Endodermal cell (in vitro differentiated cells): ENCODE measurements at regions not wholly inside any gene's neighbourhood (a gene's known extent, or its start where the extent isn't known, plus 50 kb on each side); places are given as distances from the start of the nearest gene placed in this dataset.
"Not testable (repeated sequence)": the region's sequence is repeated elsewhere in the genome, so short reads cannot be mapped to it uniquely, and the experiment has no call there.

ENCODE experiments used
- DNase-seq: peaks from one replicate; pipeline ENCODE4 v3.0.0-alpha.2; 2017
- H3K27ac ChIP-seq: 2 replicates; pipeline ENCODE4 v1.5.1; 2013; ENCODE audit warnings: mild to moderate bottlenecking, low read depth, low read length, moderate library complexity
- H3K27me3 ChIP-seq: 2 replicates; pipeline ENCODE4 v1.6.1; 2013; ENCODE audit warnings: mild to moderate bottlenecking, low read length, moderate library complexity; ENCODE audit not compliant: insufficient read depth, control insufficient read depth, poor library complexity, severe bottlenecking
- H3K36me3 ChIP-seq: 2 replicates; pipeline ENCODE4 v1.7.0; 2013; ENCODE audit warnings: mild to moderate bottlenecking, low read length, moderate library complexity; ENCODE audit not compliant: control insufficient read depth, insufficient read depth
- H3K4me1 ChIP-seq: one replicate; pipeline ENCODE4 v1.7.0; 2013; ENCODE audit warnings: low read length; ENCODE audit not compliant: control insufficient read depth, insufficient read depth
- H3K4me3 ChIP-seq: 2 replicates; pipeline ENCODE4 v1.5.1; 2013; ENCODE audit warnings: mild to moderate bottlenecking, low read length, moderate library complexity
- H3K9ac ChIP-seq: 2 replicates; pipeline ENCODE4 v1.6.1; 2013; ENCODE audit warnings: mild to moderate bottlenecking, low read length, moderate library complexity; ENCODE audit not compliant: poor library complexity, severe bottlenecking; ENCODE audit errors: extremely low read depth
- H3K9me3 ChIP-seq: 2 replicates; pipeline ENCODE4 v1.6.1; 2013; ENCODE audit warnings: mild to moderate bottlenecking, low read length, moderate library complexity; ENCODE audit not compliant: control insufficient read depth
- H3K27ac Mint-ChIP-seq: 2 replicates; pipeline ENCODE4 v1.8.0; 2020; ENCODE audit warnings: mixed read lengths
- H3K27me3 Mint-ChIP-seq: 2 replicates; pipeline ENCODE4 v1.8.0; 2021; ENCODE audit warnings: mild to moderate bottlenecking, mixed read lengths; ENCODE audit not compliant: insufficient read depth
- H3K36me3 Mint-ChIP-seq: 2 replicates; pipeline ENCODE4 v1.8.0; 2020; ENCODE audit warnings: low read depth, mixed read lengths
- H3K4me1 Mint-ChIP-seq: 2 replicates; pipeline ENCODE4 v1.8.0; 2020; ENCODE audit warnings: mixed read lengths
- H3K4me3 Mint-ChIP-seq: 2 replicates; pipeline ENCODE4 v1.8.0; 2020; ENCODE audit warnings: mild to moderate bottlenecking, moderate library complexity, mixed read lengths
- H3K9me3 Mint-ChIP-seq: 2 replicates; pipeline ENCODE4 v1.8.0; 2020; ENCODE audit warnings: mild to moderate bottlenecking, mixed read lengths
- WGBS, 2 experiments: methylation state at CpG; one replicate each; pipeline versions ENCODE4 v1.1.5 to v1.1.7; 2013; ENCODE audit warnings: missing lambda C conversion rate in 2 of 2, mixed read lengths in 1 of 2; ENCODE audit not compliant: insufficient coverage in 1 of 2, insufficient read length in 1 of 2; 5-methylcytosine and 5-hydroxymethylcytosine counted together
- TF ChIP-seq, protein P1 (sequence below): fragments of 200-600 bp; sonication (generic); conservative IDR thresholded peaks from 2 replicates; pipeline ENCODE4 v1.5.0; 2021; ENCODE audit warnings: antibody characterized with exemption, mild to moderate bottlenecking

DNA sequence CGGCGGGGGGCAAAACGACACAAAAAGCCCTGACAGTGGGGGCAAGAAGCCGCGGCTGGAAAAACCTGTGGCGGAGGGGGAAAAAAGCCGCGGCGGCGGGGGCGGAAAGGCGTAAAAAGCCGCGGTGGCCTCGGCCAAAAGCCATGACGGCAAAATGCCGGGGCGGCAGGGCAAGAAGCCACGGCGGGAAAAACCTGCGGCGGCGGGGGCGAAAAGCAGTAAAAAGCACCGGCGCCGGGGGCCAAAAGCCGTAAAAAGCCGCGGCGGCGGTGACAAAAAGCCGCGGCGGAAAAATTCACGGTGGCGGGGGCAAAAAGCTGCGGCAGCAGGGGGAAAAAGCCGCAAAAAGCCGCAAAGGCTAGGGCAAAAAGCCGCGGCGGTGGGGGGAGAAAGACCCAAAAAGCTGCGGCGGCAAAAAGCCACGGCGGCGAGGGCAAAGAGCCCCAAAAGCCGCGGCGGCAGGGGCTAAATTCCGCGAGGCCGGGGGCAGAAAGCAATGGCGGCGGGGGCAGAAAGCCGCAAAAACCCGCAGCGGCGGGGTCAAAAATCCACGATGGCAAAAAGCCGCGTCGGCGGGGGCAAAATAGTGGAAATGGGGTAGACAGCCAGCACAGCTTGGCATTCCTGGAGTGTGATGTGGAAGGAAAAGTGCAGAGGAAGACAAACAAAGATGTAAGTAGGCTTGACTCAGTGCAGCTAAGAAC is 167.5 kb upstream of the TP53TG3D start:
- not testable (repeated sequence) for H3K27me3 ChIP-seq, H3K36me3 ChIP-seq, H3K4me1 Mint-ChIP-seq, H3K4me3 Mint-ChIP-seq, H3K36me3 Mint-ChIP-seq, H3K27ac ChIP-seq, H3K4me3 ChIP-seq, H3K9me3 ChIP-seq, H3K4me1 ChIP-seq, DNase-seq, H3K9ac ChIP-seq, H3K27ac Mint-ChIP-seq, H3K9me3 Mint-ChIP-seq, H3K27me3 Mint-ChIP-seq
- 92% methylated on average over 23 of the region's 65 CpGs; no CpG with 5 or more reads in 1 of the 2 experiments for WGBS, 2 experiments

DNA sequence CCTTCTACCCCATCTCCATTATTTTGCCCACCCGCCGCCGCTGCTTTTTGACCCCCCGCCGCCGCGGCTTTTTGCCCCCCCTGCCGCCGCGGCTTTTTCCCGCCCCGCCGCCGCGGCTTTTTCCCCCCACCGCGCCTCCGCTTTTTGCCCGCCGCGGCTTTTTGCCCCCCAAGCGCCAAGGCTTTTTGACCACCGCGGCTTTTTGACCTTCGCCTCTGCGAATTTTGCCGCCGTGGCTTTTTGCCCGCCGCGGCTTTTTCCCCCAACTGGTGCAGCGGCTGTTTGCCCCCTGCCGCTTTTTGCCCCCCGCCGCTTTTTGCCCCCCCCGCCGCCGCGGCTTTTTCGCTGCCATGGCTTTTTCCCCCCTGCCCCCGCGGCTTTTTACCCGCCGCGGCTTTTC is 137.5 kb upstream of the TP53TG3D start:
- H3K9me3 Mint-ChIP-seq, H3K9me3 ChIP-seq: not testable (repeated sequence)

GRCh38 chr16:32116080-32116479 is 137.0 kb upstream of the TP53TG3D start:
- DNase-seq, result no peak
- H3K27ac ChIP-seq, result no peak overlapping the region
- H3K9me3 Mint-ChIP-seq, result peaks cover 8% of the 10 kb centered on the region
- no peak overlapping the region for H3K4me3 Mint-ChIP-seq
- H3K4me3 ChIP-seq, result no peak overlapping the region
- TF ChIP-seq, protein P1, sequence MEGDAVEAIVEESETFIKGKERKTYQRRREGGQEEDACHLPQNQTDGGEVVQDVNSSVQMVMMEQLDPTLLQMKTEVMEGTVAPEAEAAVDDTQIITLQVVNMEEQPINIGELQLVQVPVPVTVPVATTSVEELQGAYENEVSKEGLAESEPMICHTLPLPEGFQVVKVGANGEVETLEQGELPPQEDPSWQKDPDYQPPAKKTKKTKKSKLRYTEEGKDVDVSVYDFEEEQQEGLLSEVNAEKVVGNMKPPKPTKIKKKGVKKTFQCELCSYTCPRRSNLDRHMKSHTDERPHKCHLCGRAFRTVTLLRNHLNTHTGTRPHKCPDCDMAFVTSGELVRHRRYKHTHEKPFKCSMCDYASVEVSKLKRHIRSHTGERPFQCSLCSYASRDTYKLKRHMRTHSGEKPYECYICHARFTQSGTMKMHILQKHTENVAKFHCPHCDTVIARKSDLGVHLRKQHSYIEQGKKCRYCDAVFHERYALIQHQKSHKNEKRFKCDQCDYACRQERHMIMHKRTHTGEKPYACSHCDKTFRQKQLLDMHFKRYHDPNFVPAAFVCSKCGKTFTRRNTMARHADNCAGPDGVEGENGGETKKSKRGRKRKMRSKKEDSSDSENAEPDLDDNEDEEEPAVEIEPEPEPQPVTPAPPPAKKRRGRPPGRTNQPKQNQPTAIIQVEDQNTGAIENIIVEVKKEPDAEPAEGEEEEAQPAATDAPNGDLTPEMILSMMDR, result no peak
- no peak overlapping the region for H3K9ac ChIP-seq
- H3K4me1 Mint-ChIP-seq, result no peaks in the 10 kb centered on the region
- no peaks in the 10 kb centered on the region for H3K27me3 Mint-ChIP-seq
- no peaks in the 10 kb centered on the region for H3K4me1 ChIP-seq
- no peaks in the 10 kb centered on the region for H3K36me3 ChIP-seq
- H3K9me3 ChIP-seq, result peaks cover 5% of the 10 kb centered on the region
- H3K27ac Mint-ChIP-seq, result no peak overlapping the region
- H3K36me3 Mint-ChIP-seq, result no peaks in the 10 kb centered on the region
- H3K27me3 ChIP-seq, result no peaks in the 10 kb centered on the region
- WGBS, 2 experiments, result 95% methylated on average over 32 of the region's 52 CpGs; no CpG with 5 or more reads in 1 of the 2 experiments

More for the DNA sequence above, 137.5 kb upstream of the TP53TG3D start:
- not testable (repeated sequence) for DNase-seq, H3K36me3 ChIP-seq, H3K4me3 ChIP-seq, H3K27ac ChIP-seq, H3K27me3 Mint-ChIP-seq, H3K27ac Mint-ChIP-seq, H3K4me3 Mint-ChIP-seq, H3K36me3 Mint-ChIP-seq, H3K27me3 ChIP-seq, H3K9ac ChIP-seq, H3K4me1 ChIP-seq, H3K4me1 Mint-ChIP-seq
- 85% methylated on average over 26 of the region's 45 CpGs; no CpG with 5 or more reads in 1 of the 2 experiments for WGBS, 2 experiments

DNA sequence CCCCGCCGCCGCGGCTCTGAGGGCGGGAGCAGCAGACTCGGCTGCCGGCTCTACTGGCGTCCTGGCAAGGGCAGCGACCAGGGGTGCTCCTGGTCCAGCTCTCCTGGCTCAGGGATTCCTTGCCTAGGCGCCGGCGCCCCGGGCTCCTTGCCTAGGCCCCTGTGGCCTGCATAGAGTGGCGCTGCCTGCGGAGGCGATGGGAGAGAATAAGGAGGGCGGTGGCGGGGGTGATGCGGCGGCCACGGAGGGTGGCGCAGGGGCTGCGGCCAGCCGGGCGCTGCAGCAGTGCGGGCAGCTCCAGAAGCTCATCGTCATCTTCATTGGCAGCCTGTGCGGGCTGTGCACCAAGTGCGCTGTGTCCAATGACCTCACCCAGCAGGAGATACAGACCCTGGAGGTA is 136.6 kb upstream of the TP53TG3D start:
- H3K27me3 ChIP-seq, H3K9me3 Mint-ChIP-seq, H3K4me3 Mint-ChIP-seq, H3K27ac Mint-ChIP-seq, H3K36me3 Mint-ChIP-seq, H3K9ac ChIP-seq, H3K4me1 Mint-ChIP-seq, H3K27ac ChIP-seq, H3K9me3 ChIP-seq, H3K4me1 ChIP-seq, H3K27me3 Mint-ChIP-seq, H3K36me3 ChIP-seq, H3K4me3 ChIP-seq, DNase-seq: not testable (repeated sequence)
- no CpG with 5 or more reads among the region's 29 CpGs for WGBS, 2 experiments

DNA sequence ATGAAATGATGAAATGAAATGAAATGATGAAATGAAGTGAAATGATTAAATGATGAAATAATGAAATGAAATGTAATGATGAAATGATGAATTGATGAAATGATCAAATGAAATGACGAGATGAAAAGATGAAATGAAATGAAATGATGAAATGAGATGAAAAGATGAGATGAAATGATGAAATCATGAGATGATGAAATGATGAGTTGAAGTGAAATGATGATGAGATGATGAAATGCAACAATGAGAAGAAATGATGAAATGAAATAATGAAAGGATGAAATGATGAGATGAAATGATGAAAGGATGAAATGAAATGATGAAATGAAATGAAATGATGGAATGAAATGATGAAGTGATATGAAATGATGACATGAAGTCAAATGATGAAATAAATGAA is 132.7 kb upstream of the TP53TG3D start:
- not testable (repeated sequence) for DNase-seq

GRCh38 chr16:32120779-32121178 is 132.3 kb upstream of the TP53TG3D start:
- not testable (repeated sequence) for H3K4me1 Mint-ChIP-seq, H3K9me3 ChIP-seq, H3K4me3 Mint-ChIP-seq, H3K27me3 ChIP-seq, DNase-seq, H3K27ac ChIP-seq, H3K27me3 Mint-ChIP-seq, H3K9ac ChIP-seq, H3K27ac Mint-ChIP-seq, H3K4me1 ChIP-seq, H3K36me3 ChIP-seq, H3K36me3 Mint-ChIP-seq, H3K4me3 ChIP-seq
- 69 to 76% methylated on average over 2 to 3 of the region's 3 CpGs for WGBS, 2 experiments
- H3K9me3 Mint-ChIP-seq, result peaks cover 11% of the 10 kb centered on the region

More for the DNA sequence above, 132.7 kb upstream of the TP53TG3D start:
- WGBS, 2 experiments, result 29 to 50% methylated on average over 1 of the region's 1 CpG
- H3K4me1 Mint-ChIP-seq, H3K36me3 ChIP-seq, H3K27me3 Mint-ChIP-seq, H3K4me3 ChIP-seq, H3K9ac ChIP-seq, H3K4me1 ChIP-seq, H3K27ac ChIP-seq, H3K4me3 Mint-ChIP-seq, H3K27ac Mint-ChIP-seq, H3K27me3 ChIP-seq, H3K36me3 Mint-ChIP-seq, H3K9me3 ChIP-seq: not testable (repeated sequence)
- H3K9me3 Mint-ChIP-seq, result peaks cover 11% of the 10 kb centered on the region
